Stimulated activated CD4-positive, alpha-beta T cell treated with anti-CD3 and anti-CD28 coated beads, Interleukin-2, amount 100 ng/mL, for 48 hours (primary cell): ENCODE measurements at regions not wholly inside any gene's neighbourhood (a gene's known extent, or its start where the extent isn't known, plus 50 kb on each side); places are given as distances from the start of the nearest gene placed in this dataset.
"Not testable (repeated sequence)": the region's sequence is repeated elsewhere in the genome, so short reads cannot be mapped to it uniquely, and the experiment has no call there.

Source experiments
- DNase-seq, 2 donors: peaks; one replicate each; pipeline ENCODE4 v3.0.0-alpha.2; 2020

DNA sequence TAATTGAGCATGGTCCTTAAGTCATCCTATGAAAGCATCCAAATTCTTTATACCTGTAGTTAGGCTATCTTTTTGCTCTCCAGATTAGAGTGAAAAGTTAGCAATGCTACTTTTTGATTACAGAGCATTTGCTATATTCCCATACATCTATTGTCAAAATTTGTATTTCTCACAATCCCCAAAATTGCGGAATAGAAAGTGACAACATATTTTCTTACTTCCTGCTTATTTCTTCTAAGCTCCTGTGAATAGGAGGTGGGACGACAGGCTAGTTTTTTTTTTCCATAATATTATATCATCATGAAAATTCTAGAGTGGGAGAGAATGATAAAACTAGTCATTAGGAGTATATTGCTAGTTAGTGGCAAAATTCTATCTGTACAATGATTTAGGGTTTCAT, 264.0 kb upstream of the DPYD start:
- no peak for DNase-seq

DNA sequence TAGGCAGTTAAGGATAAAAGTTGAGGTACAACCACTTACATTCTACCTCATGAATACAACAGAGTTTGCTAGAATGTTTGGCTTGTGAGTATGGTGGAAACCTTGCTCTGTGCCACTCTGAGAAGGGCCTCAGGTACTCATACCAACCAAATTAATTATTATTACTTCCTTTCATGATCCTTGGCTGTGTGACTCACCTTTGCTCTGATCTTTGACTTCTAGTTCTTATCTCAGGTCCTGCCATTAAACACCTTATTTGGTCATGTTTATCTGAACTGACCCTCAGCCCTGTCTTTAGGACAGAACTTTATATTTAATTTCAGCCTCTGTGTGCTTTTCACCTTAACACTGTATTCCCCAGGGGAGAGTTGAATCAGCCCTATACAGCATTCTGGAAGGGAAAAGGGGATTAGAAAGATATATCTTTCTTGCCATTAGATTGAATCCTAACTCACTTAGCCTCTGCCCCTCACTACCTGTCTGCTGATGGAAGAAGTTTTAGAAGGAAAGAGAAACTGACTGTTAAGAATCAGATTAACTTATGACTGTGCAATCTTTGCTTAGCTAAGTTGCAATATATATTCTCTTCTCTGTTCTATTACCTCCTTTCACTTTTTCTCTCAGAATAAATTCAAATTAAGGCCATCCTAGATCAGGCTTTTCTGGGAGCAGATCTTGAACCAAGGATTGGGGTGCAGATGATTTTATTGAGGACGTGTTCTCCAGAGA, 260.4 kb upstream of the DPYD start:
- DNase-seq: no peak

GRCh38 chr1:98179151-98179773, 258.4 kb upstream of the DPYD start:
- DNase-seq: no peak

DNA sequence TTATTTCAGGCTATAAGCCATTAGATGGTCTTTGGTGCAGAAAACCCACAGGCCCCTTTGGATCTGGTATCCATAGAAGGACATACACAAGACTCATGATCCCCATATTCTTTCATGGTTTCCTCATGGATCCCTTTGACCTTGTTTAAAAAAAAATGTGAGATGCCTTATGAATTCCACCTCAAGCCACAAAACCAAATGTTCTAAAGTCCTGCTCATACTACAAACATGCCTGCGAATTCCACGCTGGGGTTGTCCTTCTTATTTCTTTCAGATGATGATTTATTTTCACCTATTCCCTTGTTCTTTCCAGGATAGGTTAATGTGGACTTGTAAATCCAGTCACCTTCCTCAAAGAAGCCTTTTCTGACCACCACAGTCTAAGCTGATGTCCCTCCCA, 256.9 kb upstream of the DPYD start:
- DNase-seq: no peak

GRCh38 chr1:98176936-98177335, 256.1 kb upstream of the DPYD start:
- DNase-seq: no peak

- no peak for DNase-seq
Measured at GRCh38 chr1:98176414-98176813, 255.6 kb upstream of the DPYD start.

DNA sequence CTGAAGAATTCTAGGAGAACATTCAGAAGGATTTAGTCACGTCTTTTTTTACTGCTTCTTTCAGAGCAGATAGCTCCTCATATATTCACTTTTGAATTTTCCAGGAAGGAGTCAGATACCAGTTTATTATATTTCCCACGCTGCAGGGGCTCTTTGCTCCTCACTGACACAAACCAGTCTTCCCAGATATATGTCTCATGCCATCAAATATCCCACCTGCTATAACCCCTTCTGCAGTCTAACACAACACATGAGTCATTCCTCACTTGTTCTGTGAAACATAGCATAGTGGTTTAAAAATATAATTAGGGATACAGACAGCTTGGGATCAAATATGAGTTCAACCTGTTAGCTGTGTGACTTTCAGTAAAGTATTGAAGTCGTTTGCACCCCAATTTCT, 251.7 kb upstream of the DPYD start:
- DNase-seq: no peak

DNA sequence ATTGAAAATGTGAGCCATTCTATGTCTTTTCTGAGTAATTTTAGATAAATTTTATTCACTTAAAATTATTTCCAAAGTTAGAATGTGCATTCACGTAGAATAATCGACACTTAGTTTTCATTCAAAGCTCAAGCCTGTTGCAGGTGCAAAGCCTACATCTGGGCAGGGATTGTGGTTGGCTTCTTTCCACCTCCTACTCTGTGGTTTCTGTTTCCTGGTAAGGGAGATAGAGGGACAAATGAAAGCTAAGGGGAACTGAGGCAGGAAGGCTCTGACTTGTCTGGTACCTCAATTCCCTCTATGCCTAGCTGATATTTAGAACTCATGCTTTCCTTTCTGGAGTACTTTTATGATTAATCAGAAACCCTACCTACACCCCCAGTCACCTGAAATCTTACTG, 251.2 kb upstream of the DPYD start:
- no peak for DNase-seq

DNA sequence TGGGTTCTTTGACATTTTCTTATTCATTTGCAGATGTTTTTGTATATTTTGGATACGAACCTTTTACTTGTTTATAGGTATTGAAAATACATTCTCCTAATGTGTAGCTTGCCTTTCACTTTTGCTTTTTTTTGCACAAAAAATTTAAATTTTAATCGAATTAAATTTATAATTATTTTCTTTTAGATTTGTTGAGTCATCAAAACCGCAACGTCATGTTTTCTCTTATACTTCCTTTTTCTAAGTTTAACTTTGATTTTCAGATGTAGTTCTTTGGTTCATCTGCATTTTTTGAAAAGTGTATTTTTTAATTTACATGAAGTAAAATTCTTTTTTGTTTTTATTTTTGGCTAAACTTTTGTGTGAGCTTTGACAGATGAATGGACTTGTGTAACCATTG, 243.7 kb upstream of the DPYD start:
- no peak for DNase-seq

GRCh38 chr1:98157524-98158313, 236.9 kb upstream of the DPYD start:
- DNase-seq: no peak

GRCh38 chr1:98147280-98147679, 226.4 kb upstream of the DPYD start:
- DNase-seq: no peak

- no peak for DNase-seq
Measured at GRCh38 chr1:98145655-98146054, 224.8 kb upstream of the DPYD start.

DNA sequence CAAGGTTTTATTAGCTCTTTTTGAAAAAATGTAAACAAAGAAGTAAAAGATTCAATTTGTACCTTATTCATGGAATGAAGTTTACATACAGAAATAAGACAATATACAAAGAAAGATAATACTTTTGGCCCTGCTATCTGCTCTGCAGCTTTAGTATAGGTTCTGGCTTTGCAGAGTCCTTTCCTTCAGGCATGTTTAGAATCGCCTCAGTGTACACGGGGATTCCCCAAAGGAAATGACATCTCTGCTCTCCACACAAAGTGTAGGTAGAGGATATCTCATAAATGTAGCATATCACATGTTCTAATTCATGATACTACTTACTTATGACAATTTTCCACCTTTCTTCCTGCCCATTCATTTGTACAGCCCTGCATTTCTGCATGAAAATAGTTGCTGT, 222.6 kb upstream of the DPYD start:
- DNase-seq: no peak

- no peak for DNase-seq
Measured at GRCh38 chr1:98133131-98133530, 212.3 kb upstream of the DPYD start.

GRCh38 chr1:98130408-98130807, 209.6 kb upstream of the DPYD start:
- DNase-seq: no peak

GRCh38 chr1:98129491-98129890, 208.7 kb upstream of the DPYD start:
- DNase-seq: no peak

- DNase-seq: no peak
Measured at GRCh38 chr1:98126740-98127139, 205.9 kb upstream of the DPYD start.

GRCh38 chr1:98121646-98122045, 200.8 kb upstream of the DPYD start:
- DNase-seq: no peak

- no peak for DNase-seq
Measured at GRCh38 chr1:98119796-98120195, 199.0 kb upstream of the DPYD start.

DNA sequence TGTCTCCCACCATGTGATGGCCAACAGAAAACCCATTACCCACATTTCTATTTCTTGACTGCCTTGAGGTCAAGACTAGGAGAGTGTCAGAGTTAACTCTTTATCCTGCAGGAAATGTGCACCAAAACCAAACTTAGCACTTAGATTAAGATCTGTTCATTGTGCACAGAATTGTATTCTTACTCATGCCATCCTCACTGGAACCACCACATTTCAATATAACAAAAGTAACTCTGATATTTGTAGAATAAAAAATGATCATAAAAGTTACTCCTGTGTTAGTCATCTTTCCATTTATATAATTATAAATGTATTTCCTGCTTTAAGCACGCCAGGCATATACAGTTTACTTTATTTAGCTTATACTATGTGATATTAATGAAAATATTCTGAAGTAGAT, 193.0 kb upstream of the DPYD start:
- DNase-seq: no peak

DNA sequence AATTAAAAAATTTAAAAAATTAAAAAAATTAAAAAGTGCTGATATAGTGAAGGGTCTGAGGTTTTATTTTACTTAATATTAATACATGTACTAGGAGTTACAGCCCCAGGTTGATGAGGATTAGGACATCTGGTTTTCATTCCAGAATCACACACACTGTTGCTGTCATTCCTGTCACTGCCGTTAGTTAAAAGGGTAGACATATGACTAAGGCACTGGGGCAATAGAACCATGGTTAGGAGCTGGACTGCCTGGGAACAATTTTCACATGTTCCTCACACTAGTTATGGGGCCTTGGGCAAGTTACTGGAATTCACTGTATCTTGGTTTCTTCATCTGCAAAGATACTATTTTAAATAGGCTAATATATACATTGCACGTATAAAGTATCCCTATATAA, 191.8 kb upstream of the DPYD start:
- DNase-seq: no peak

DNA sequence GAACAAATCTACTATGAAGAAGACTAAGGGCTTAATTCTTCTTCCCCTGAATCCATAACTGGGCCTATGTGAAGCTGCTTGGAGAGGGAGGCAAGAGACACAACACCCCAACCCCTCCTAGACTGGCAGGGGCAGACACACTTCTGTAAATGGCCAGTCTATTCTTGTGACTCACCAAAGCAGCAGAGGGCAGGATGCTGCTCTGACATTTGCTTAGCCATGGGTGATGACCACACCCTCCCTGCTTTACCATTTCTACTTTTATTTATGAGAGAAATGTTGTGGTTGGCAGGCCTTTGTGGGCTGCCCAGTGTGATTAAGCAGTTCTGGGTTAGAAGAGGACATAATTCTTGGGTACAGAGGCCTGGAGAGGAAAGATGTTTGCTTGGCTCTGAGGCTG, 189.8 kb upstream of the DPYD start:
- no peak for DNase-seq

DNA sequence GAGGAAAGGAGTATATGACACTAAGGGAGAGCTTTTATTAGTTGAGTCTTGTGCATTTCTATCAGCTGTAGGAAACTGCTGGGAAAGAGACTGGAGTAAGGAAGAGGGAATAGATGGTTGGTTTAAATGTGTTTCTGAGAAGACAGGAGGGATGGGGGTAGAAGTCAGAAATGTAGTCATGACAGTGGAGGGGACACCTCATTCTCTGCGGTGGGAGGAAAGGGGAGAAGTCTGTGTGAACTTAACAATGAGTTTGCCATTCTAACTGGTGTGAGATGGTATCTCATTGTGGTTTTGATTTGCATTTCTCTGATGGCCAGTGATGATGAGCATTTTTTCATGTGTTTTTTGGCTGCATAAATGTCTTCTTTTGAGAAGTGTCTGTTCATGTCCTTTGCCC, 187.5 kb upstream of the DPYD start:
- not testable (repeated sequence) for DNase-seq

DNA sequence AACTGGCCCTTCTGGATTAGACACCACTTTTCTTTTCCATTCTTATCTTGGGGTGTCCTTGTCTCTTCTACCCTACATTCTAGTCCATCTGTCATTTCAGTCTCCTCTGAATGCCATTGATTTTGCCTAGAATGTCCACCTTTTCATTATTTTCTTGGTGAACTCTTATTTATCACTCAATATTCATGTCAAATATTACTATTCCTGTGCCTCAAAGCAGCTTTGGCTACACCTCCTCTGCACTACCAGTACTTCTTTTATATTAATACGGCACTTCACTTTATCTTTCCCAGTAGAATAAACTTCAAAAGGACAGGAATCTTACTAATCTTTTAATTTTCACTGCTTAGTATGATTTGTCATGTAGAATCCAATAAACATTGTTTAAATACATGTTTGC, 186.4 kb upstream of the DPYD start:
- no peak for DNase-seq
